ENCODE measurements at regions not wholly inside any gene's neighbourhood (a gene's known extent, or its start where the extent isn't known, plus 50 kb on each side); places are given as distances from the start of the nearest gene placed in this dataset.

DNA sequence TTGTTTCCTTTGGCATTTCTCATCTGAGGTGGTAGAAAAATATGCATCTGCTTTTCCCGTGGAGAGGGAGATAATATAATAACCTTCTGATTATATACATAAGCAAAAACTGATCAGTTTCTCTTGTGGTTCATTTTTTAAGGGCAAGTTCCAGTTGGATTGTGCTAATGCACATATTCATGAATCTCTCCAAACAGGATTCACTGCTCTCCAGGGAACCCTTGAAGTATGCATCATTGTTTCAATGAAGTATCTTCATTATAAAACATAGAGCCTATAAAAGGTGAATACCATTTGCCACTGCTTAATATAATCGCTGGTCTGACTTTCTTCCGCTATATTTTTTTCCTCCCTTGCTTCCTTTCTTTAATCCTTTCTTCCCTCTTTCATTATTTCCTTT is 384.7 kb downstream of the FIGN start:
- H3K4me3 ChIP-seq: no peak overlapping the region
- H3K9me3 ChIP-seq (replicated peaks; ENCODE audit: control insufficient read depth, insufficient read depth, low read depth, low read length): no peaks in the 10 kb centered on the region; the same call in 1 of the 2 replicates
- no peak overlapping the region for H3K27ac ChIP-seq (ENCODE audit: extremely low read depth, low read depth, low read length)
- no peaks in the 10 kb centered on the region for H3K9me1 ChIP-seq (ENCODE audit: control insufficient read depth, insufficient read depth, low read length)
- 0% methylated on average over 3 of the region's 3 CpGs for WGBS (ENCODE audit: insufficient coverage, low coverage, missing lambda C conversion rate)
- in situ Hi-C loops (cut with MboI): no loop called here
- H3K27me3 ChIP-seq (ENCODE audit: control insufficient read depth in 2 of 2, insufficient read depth in 2 of 2, low read length in 2 of 2): no peaks in the 10 kb centered on the region
- no peaks in the 10 kb centered on the region for H4K20me1 ChIP-seq (replicated peaks; ENCODE audit: control insufficient read depth, insufficient read depth, low read length)
- intact Hi-C loops (cut with micrococcal nuclease): no loop called here
- BruUV-seq (replicated peaks): no TSS peak
- FAIRE-seq (no peak), DNase-seq (ENCODE audit: extremely low read depth in 1 of 4, low spot score in 3 of 4) (no peak), ATAC-seq (no peak)
- no peak overlapping the region for H3K4me2 ChIP-seq (ENCODE audit: insufficient read depth, low read length)
- no peaks in the 10 kb centered on the region for H3K36me3 ChIP-seq (ENCODE audit: control insufficient read depth, insufficient read depth, low read length)
- no peaks in the 10 kb centered on the region for H3K4me1 ChIP-seq (replicated peaks in 1 of 2; ENCODE audit: control insufficient read depth in 2 of 2, insufficient read depth in 2 of 2, low read length in 2 of 2)
- ChIA-PET POLR2A (no interaction called here), CTCF (ENCODE audit: low intra/inter-chr PET ratio) (no interaction called here)
- H3K79me2 ChIP-seq (ENCODE audit: control insufficient read depth, insufficient read depth, low read length): no peaks in the 10 kb centered on the region
- H3K9ac ChIP-seq (ENCODE audit: insufficient read depth in 1 of 2, low read depth in 2 of 2, low read length in 2 of 2): no peak overlapping the region
- H2AFZ ChIP-seq (ENCODE audit: low read depth, low read length): no peak overlapping the region
- TF ChIP-seq SIN3B (IDR thresholded peaks at IDR 0.05; ENCODE audit: low read depth): no peak

DNA sequence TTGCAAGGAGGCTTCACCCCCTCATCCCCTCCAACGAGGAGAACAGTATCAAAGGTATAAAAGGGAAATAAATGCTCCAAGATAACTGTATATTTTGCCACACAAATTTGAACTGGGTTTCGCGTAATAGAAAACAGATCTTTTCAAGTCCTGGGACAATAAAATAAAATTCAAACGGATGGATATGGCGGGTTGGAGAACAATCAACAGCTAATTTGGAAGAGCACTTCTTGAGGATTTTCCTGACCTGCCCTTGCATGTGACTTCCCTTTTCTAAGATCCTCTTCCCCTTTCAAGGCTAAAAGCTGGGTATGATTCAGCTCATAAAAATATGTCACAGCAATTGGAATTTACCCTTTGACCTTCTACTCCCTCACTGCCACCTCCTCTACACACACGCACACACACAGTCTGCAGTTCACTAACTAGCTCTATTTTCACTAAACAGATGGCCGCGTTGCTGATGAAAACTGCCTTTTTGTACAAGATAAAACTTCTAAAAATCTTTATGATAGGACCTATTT is 386.9 kb downstream of the FIGN start:
- WGBS (ENCODE audit: insufficient coverage, low coverage, missing lambda C conversion rate): 5% methylated on average over 8 of the region's 8 CpGs
- ChIA-PET POLR2A (no interaction called here), CTCF (ENCODE audit: low intra/inter-chr PET ratio) (no interaction called here)
- Histone ChIP-seq H3K4me1 (replicated peaks in 1 of 2; ENCODE audit: control insufficient read depth in 2 of 2, insufficient read depth in 2 of 2, low read length in 2 of 2) (no peaks in the 10 kb centered on the region), H3K27me3 (ENCODE audit: control insufficient read depth in 2 of 2, insufficient read depth in 2 of 2, low read length in 2 of 2) (no peaks in the 10 kb centered on the region), H4K20me1 (replicated peaks; ENCODE audit: control insufficient read depth, insufficient read depth, low read length) (no peaks in the 10 kb centered on the region), H3K36me3 (ENCODE audit: control insufficient read depth, insufficient read depth, low read length) (no peaks in the 10 kb centered on the region), H3K4me3 (no peak overlapping the region), H3K9me1 (ENCODE audit: control insufficient read depth, insufficient read depth, low read length) (no peaks in the 10 kb centered on the region), H3K79me2 (ENCODE audit: control insufficient read depth, insufficient read depth, low read length) (no peaks in the 10 kb centered on the region), H3K4me2 (ENCODE audit: insufficient read depth, low read length) (no peak overlapping the region), H3K9ac (ENCODE audit: insufficient read depth in 1 of 2, low read depth in 2 of 2, low read length in 2 of 2) (no peak overlapping the region), H3K27ac (ENCODE audit: extremely low read depth, low read depth, low read length) (no peak overlapping the region), H3K9me3 (replicated peaks; ENCODE audit: control insufficient read depth, insufficient read depth, low read depth, low read length) (no peaks in the 10 kb centered on the region), H2AFZ (ENCODE audit: low read depth, low read length) (no peak overlapping the region)
- TF ChIP-seq, protein P1, sequence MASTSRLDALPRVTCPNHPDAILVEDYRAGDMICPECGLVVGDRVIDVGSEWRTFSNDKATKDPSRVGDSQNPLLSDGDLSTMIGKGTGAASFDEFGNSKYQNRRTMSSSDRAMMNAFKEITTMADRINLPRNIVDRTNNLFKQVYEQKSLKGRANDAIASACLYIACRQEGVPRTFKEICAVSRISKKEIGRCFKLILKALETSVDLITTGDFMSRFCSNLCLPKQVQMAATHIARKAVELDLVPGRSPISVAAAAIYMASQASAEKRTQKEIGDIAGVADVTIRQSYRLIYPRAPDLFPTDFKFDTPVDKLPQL (IDR thresholded peaks at IDR 0.05; ENCODE audit: extremely low read depth, insufficient read length): no peak
- TF ChIP-seq NR2C1 (IDR thresholded peaks at IDR 0.05): no peak
- peak; percentile 54; the same call in 1 of the 2 replicates for TF ChIP-seq NR2C1 (tag; IDR thresholded peaks at IDR 0.05)
- no peak for TF ChIP-seq NR2C2 (CRISPR knock-in tag; IDR thresholded peaks at IDR 0.05)
- TF ChIP-seq NR2C2 (tag; IDR thresholded peaks at IDR 0.05): peak; percentile 24; the same call in 1 of the 2 replicates
- FAIRE-seq (no peak), ATAC-seq (no peak), DNase-seq (ENCODE audit: extremely low read depth in 1 of 4, low spot score in 3 of 4) (no peak)
- intact Hi-C loops (cut with micrococcal nuclease) (no loop called here), in situ Hi-C loops (cut with MboI) (loop anchor here (25.0 kb wide), 1 partner anchor 1138 kb away; no protein-coding TSS in a partner anchor)
- BruUV-seq (replicated peaks): no TSS peak
